Ovary (tissue), 7 donors: ENCODE measurements at regions not wholly inside any gene's neighbourhood (a gene's known extent, or its start where the extent isn't known, plus 50 kb on each side); places are given as distances from the start of the nearest gene placed in this dataset.

Experiments used
- DNase-seq, 5 donors: peaks; one replicate each; pipeline ENCODE4 v3.0.0-alpha.2; 2019 to 2020
- H3K27ac ChIP-seq, 2 donors: fragments of 200-600 bp; one replicate each; pipeline versions ENCODE4 v1.5.1 to v1.8.0; 2019 to 2022
- H3K27me3 ChIP-seq: fragments of 200-600 bp; one replicate; pipeline ENCODE4 v1.8.0; 2022
- H3K36me3 ChIP-seq: fragments of 200-600 bp; sonication (generic); one replicate; pipeline ENCODE4 v1.5.1; 2019
- H3K4me1 ChIP-seq: one replicate; pipeline ENCODE4 v1.8.1; 2013; ENCODE audit warnings: mild to moderate bottlenecking, moderate library complexity; ENCODE audit not compliant: insufficient read depth
- H3K4me3 ChIP-seq: fragments of 200-600 bp; sonication (generic); one replicate; pipeline ENCODE4 v1.5.1; 2017
- H3K9me3 ChIP-seq, 2 donors: fragments of 200-600 bp in 1 of 2; sonication (generic) in 1 of 2; one replicate each; pipeline versions ENCODE4 v1.5.1 to v1.8.1; 2013 to 2019; ENCODE audit warnings: mild to moderate bottlenecking in 1 of 2, moderate library complexity in 1 of 2
- EP300 ChIP-seq: sonication (generic); formaldehyde crosslinking; IDR thresholded peaks from one replicate; pipeline ENCODE4 v1.6.1; 2017; ENCODE audit warnings: antibody characterized with exemption
- POLR2A ChIP-seq: fragments of 450-650 bp; IDR thresholded peaks from one replicate; pipeline ENCODE4 v1.6.1; 2017; ENCODE audit warnings: antibody characterized with exemption, mild to moderate bottlenecking, moderate library complexity
- WGBS, 3 donors: extraction: QIAGEN DNeasy Blood & Tissue Kit in 1 of 3; methylation state at CpG; one replicate each; pipeline versions ENCODE4 v1.1.5 to v1.1.7; 2013 to 2017; 5-methylcytosine and 5-hydroxymethylcytosine counted together
- intact Hi-C, 4 donors: fragments of 100-400 bp; cut with DNase I; formaldehyde crosslinking; loops; one replicate each; pipeline versions ENCODE4 v1.11.0 to v1.15.1; 2022 to 2023
- TF ChIP-seq, protein P1 (sequence below), 3 donors: fragments of 450-650 bp in 2 of 3; fragments of 200-600 bp in 1 of 3; IDR thresholded peaks; one replicate each; pipeline versions ENCODE4 v1.5.1 to v1.8.0; 2016 to 2022; ENCODE audit warnings: antibody characterized with exemption in 3 of 3, mild to moderate bottlenecking in 1 of 3
- donor health status: DM: no; HTN: no; CAD: no; lungs with moderate emphysema.
- donor health status: DM: no; HTN: no; CAD: no.
- donor health status: Bipolar disorder and iron deficiency.
- donor health status: DM: no; HTN: no; CAD: no.
- donor health status: DM: yes; HTN: yes; CAD: no.

GRCh38 chr18:26639149-26639548, 90.8 kb upstream of the KCTD1 start:
- TF ChIP-seq EP300 (no peak), POLR2A (no peak)
- TF ChIP-seq, protein P1, sequence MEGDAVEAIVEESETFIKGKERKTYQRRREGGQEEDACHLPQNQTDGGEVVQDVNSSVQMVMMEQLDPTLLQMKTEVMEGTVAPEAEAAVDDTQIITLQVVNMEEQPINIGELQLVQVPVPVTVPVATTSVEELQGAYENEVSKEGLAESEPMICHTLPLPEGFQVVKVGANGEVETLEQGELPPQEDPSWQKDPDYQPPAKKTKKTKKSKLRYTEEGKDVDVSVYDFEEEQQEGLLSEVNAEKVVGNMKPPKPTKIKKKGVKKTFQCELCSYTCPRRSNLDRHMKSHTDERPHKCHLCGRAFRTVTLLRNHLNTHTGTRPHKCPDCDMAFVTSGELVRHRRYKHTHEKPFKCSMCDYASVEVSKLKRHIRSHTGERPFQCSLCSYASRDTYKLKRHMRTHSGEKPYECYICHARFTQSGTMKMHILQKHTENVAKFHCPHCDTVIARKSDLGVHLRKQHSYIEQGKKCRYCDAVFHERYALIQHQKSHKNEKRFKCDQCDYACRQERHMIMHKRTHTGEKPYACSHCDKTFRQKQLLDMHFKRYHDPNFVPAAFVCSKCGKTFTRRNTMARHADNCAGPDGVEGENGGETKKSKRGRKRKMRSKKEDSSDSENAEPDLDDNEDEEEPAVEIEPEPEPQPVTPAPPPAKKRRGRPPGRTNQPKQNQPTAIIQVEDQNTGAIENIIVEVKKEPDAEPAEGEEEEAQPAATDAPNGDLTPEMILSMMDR (IDR thresholded peaks at IDR 0.05) = no peak
- Histone ChIP-seq H3K4me1 (peaks cover 1% of the 10 kb centered on the region), H3K36me3 (no peaks in the 10 kb centered on the region), H3K27me3 (no peaks in the 10 kb centered on the region), H3K27ac (no peak overlapping the region), H3K9me3 (no peaks in the 10 kb centered on the region), H3K4me3 (no peak overlapping the region)
- no peak for DNase-seq
- intact Hi-C loops = loop anchor here in 1 of 4 donors (10.0 kb wide), 1 partner anchor 84 kb away; no protein-coding TSS in a partner anchor
- WGBS, 3 donors = 89 to 94% (median 92%) methylated on average over 7 of the region's 7 CpGs

DNA sequence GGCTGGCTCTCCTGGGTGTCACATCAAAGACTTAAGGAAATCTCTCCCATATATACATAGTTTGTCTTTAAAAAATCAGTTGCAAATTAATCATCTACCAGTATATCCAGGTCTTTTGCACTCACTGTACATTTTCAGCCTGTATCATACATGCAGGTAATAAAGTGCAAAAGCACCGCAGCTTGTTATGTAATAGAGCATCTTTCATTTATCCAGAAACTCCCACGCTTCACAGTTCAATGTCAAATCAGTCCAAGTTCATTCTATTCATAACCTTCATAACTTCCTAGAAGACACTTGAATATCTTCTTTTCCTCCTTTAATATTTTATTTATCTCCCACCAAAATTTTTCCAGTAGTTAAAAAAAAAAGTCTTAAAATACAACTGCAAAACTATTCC, 89.6 kb upstream of the KCTD1 start:
- H3K27ac ChIP-seq = no peak overlapping the region
- H3K27me3 ChIP-seq = no peaks in the 10 kb centered on the region
- DNase-seq = no peak
- H3K4me1 ChIP-seq = peaks cover 1% of the 10 kb centered on the region
- TF ChIP-seq POLR2A (no peak), EP300 (no peak)
- TF ChIP-seq, protein P1 (IDR thresholded peaks at IDR 0.05) = no peak
- no peaks in the 10 kb centered on the region for H3K9me3 ChIP-seq
- intact Hi-C loops = loop anchor here in 1 of 4 donors (10.0 kb wide), 1 partner anchor 83 kb away; no protein-coding TSS in a partner anchor
- no peaks in the 10 kb centered on the region for H3K36me3 ChIP-seq
- 70 to 92% (median 78%) methylated on average over 2 of the region's 2 CpGs for WGBS, 3 donors
- no peak overlapping the region for H3K4me3 ChIP-seq

GRCh38 chr18:26637324-26637723, 89.0 kb upstream of the KCTD1 start:
- Histone ChIP-seq H3K36me3 (no peaks in the 10 kb centered on the region), H3K27ac (no peak overlapping the region), H3K27me3 (no peaks in the 10 kb centered on the region), H3K9me3 (no peaks in the 10 kb centered on the region), H3K4me1 (peaks cover 1% of the 10 kb centered on the region), H3K4me3 (no peak overlapping the region)
- no peak for TF ChIP-seq POLR2A
- no peak for TF ChIP-seq EP300
- TF ChIP-seq, protein P1 (IDR thresholded peaks at IDR 0.05) = no peak
- no peak for DNase-seq
- intact Hi-C loops = loop anchor here in 1 of 4 donors (10.0 kb wide), 1 partner anchor 83 kb away; no protein-coding TSS in a partner anchor
- WGBS, 3 donors = 39 to 47% (median 45%) methylated on average over 8 of the region's 8 CpGs

DNA sequence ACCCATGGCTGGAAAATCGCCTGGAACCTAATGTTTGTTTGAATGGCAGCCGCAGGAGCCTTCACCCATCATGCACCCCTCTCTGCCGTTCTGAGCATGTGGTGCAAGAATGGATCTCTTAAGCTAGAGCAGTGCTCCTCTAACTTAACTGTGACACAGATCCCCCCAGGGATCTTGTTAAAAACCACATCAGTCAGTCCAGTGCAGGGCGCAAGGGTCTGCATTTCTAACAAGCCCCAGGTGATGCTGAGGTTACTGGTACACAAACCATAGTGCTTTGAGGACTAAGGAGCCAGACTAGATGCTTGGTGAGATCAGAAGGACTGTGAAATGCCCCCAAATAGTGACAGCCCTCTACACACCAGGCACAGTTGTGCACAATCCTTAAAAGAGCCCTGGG, 87.1 kb upstream of the KCTD1 start:
- no peak overlapping the region for H3K27ac ChIP-seq
- no peak for DNase-seq
- peaks cover 1% of the 10 kb centered on the region for H3K4me1 ChIP-seq
- 94 to 96% (median 94%) methylated on average over 4 of the region's 4 CpGs for WGBS, 3 donors
- H3K4me3 ChIP-seq = no peak overlapping the region
- no peaks in the 10 kb centered on the region for H3K27me3 ChIP-seq
- TF ChIP-seq POLR2A (no peak), EP300 (no peak)
- TF ChIP-seq, protein P1 (IDR thresholded peaks at IDR 0.05) = no peak
- intact Hi-C loops = loop anchor here in 1 of 4 donors (10.0 kb wide), 1 partner anchor 81 kb away; no protein-coding TSS in a partner anchor
- no peaks in the 10 kb centered on the region for H3K9me3 ChIP-seq
- no peaks in the 10 kb centered on the region for H3K36me3 ChIP-seq
